ENCODE measurements at regions not wholly inside any gene's neighbourhood (a gene's known extent, or its start where the extent isn't known, plus 50 kb on each side); places are given as distances from the start of the nearest gene placed in this dataset.

DNA sequence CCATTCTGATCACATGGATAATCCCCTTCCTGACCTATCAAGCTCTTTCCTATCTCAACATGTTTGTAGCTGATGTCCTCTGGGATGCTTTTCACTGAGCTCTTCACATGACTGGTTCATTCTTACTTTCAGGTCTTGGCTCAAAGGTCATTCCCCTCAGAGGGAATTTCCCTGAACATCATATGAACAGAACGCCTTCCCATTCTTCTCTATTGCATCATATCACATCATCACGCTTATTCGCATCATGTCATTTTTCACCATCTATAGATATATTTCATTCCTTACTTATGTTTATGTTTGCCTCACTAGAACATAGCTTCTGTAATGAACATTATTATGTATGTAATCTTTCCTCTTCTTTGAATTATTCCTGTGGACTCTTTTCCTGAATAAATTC, 178.9 kb upstream of the APCDD1 start:
- TF ChIP-seq, protein P1, sequence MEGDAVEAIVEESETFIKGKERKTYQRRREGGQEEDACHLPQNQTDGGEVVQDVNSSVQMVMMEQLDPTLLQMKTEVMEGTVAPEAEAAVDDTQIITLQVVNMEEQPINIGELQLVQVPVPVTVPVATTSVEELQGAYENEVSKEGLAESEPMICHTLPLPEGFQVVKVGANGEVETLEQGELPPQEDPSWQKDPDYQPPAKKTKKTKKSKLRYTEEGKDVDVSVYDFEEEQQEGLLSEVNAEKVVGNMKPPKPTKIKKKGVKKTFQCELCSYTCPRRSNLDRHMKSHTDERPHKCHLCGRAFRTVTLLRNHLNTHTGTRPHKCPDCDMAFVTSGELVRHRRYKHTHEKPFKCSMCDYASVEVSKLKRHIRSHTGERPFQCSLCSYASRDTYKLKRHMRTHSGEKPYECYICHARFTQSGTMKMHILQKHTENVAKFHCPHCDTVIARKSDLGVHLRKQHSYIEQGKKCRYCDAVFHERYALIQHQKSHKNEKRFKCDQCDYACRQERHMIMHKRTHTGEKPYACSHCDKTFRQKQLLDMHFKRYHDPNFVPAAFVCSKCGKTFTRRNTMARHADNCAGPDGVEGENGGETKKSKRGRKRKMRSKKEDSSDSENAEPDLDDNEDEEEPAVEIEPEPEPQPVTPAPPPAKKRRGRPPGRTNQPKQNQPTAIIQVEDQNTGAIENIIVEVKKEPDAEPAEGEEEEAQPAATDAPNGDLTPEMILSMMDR (conservative IDR thresholded peaks at IDR 0.05; ENCODE audit: low read depth in 2 of 2): no peak
- TF ChIP-seq ZNF331 (CRISPR knock-in tag; IDR thresholded peaks at IDR 0.05; ENCODE audit: low read depth): no peak
- no peak for TF ChIP-seq POLR2AphosphoS5 (IDR thresholded peaks at IDR 0.05; ENCODE audit: low read depth)
- TF ChIP-seq EZH2phosphoT487 (IDR thresholded peaks at IDR 0.05; ENCODE audit: unreplicated experiment): no peak
- TF ChIP-seq NANOG (IDR thresholded peaks at IDR 0.05; ENCODE audit: borderline replicate concordance): no peak
- TF ChIP-seq EZH2 (IDR thresholded peaks at IDR 0.05; ENCODE audit: low read depth, unreplicated experiment): no peak
- TF ChIP-seq, protein P2, sequence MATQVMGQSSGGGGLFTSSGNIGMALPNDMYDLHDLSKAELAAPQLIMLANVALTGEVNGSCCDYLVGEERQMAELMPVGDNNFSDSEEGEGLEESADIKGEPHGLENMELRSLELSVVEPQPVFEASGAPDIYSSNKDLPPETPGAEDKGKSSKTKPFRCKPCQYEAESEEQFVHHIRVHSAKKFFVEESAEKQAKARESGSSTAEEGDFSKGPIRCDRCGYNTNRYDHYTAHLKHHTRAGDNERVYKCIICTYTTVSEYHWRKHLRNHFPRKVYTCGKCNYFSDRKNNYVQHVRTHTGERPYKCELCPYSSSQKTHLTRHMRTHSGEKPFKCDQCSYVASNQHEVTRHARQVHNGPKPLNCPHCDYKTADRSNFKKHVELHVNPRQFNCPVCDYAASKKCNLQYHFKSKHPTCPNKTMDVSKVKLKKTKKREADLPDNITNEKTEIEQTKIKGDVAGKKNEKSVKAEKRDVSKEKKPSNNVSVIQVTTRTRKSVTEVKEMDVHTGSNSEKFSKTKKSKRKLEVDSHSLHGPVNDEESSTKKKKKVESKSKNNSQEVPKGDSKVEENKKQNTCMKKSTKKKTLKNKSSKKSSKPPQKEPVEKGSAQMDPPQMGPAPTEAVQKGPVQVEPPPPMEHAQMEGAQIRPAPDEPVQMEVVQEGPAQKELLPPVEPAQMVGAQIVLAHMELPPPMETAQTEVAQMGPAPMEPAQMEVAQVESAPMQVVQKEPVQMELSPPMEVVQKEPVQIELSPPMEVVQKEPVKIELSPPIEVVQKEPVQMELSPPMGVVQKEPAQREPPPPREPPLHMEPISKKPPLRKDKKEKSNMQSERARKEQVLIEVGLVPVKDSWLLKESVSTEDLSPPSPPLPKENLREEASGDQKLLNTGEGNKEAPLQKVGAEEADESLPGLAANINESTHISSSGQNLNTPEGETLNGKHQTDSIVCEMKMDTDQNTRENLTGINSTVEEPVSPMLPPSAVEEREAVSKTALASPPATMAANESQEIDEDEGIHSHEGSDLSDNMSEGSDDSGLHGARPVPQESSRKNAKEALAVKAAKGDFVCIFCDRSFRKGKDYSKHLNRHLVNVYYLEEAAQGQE (IDR thresholded peaks at IDR 0.05; ENCODE audit: unreplicated experiment): no peak
- no peak for TF ChIP-seq JUNB (IDR thresholded peaks at IDR 0.05; ENCODE audit: unreplicated experiment)
- TF ChIP-seq CREB1 (CRISPR knock-in tag; IDR thresholded peaks at IDR 0.05; ENCODE audit: low read depth): no peak
- TF ChIP-seq ZNF114 (CRISPR knock-in tag; IDR thresholded peaks at IDR 0.05): no peak
- no peak for TF ChIP-seq STAT1 (IDR thresholded peaks at IDR 0.05; ENCODE audit: unreplicated experiment)
- TF ChIP-seq, protein P3, sequence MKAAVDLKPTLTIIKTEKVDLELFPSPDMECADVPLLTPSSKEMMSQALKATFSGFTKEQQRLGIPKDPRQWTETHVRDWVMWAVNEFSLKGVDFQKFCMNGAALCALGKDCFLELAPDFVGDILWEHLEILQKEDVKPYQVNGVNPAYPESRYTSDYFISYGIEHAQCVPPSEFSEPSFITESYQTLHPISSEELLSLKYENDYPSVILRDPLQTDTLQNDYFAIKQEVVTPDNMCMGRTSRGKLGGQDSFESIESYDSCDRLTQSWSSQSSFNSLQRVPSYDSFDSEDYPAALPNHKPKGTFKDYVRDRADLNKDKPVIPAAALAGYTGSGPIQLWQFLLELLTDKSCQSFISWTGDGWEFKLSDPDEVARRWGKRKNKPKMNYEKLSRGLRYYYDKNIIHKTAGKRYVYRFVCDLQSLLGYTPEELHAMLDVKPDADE (IDR thresholded peaks at IDR 0.05): no peak
- TF ChIP-seq, protein P4, sequence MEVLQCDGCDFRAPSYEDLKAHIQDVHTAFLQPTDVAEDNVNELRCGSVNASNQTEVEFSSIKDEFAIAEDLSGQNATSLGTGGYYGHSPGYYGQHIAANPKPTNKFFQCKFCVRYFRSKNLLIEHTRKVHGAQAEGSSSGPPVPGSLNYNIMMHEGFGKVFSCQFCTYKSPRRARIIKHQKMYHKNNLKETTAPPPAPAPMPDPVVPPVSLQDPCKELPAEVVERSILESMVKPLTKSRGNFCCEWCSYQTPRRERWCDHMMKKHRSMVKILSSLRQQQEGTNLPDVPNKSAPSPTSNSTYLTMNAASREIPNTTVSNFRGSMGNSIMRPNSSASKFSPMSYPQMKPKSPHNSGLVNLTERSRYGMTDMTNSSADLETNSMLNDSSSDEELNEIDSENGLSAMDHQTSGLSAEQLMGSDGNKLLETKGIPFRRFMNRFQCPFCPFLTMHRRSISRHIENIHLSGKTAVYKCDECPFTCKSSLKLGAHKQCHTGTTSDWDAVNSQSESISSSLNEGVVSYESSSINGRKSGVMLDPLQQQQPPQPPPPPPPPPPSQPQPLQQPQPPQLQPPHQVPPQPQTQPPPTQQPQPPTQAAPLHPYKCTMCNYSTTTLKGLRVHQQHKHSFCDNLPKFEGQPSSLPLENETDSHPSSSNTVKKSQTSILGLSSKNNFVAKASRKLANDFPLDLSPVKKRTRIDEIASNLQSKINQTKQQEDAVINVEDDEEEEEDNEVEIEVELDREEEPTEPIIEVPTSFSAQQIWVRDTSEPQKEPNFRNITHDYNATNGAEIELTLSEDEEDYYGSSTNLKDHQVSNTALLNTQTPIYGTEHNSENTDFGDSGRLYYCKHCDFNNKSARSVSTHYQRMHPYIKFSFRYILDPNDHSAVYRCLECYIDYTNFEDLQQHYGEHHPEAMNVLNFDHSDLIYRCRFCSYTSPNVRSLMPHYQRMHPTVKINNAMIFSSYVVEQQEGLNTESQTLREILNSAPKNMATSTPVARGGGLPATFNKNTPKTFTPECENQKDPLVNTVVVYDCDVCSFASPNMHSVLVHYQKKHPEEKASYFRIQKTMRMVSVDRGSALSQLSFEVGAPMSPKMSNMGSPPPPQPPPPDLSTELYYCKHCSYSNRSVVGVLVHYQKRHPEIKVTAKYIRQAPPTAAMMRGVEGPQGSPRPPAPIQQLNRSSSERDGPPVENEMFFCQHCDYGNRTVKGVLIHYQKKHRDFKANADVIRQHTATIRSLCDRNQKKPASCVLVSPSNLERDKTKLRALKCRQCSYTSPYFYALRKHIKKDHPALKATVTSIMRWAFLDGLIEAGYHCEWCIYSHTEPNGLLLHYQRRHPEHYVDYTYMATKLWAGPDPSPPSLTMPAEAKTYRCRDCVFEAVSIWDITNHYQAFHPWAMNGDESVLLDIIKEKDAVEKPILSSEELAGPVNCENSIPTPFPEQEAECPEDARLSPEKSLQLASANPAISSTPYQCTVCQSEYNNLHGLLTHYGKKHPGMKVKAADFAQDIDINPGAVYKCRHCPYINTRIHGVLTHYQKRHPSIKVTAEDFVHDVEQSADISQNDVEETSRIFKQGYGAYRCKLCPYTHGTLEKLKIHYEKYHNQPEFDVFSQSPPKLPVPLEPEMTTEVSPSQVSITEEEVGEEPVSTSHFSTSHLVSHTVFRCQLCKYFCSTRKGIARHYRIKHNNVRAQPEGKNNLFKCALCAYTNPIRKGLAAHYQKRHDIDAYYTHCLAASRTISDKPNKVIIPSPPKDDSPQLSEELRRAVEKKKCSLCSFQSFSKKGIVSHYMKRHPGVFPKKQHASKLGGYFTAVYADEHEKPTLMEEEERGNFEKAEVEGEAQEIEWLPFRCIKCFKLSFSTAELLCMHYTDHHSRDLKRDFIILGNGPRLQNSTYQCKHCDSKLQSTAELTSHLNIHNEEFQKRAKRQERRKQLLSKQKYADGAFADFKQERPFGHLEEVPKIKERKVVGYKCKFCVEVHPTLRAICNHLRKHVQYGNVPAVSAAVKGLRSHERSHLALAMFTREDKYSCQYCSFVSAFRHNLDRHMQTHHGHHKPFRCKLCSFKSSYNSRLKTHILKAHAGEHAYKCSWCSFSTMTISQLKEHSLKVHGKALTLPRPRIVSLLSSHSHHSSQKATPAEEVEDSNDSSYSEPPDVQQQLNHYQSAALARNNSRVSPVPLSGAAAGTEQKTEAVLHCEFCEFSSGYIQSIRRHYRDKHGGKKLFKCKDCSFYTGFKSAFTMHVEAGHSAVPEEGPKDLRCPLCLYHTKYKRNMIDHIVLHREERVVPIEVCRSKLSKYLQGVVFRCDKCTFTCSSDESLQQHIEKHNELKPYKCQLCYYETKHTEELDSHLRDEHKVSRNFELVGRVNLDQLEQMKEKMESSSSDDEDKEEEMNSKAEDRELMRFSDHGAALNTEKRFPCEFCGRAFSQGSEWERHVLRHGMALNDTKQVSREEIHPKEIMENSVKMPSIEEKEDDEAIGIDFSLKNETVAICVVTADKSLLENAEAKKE (CRISPR knock-in tag; IDR thresholded peaks at IDR 0.05): no peak
